Loucy (cell line): ENCODE measurements at regions not wholly inside any gene's neighbourhood (a gene's known extent, or its start where the extent isn't known, plus 50 kb on each side); places are given as distances from the start of the nearest gene placed in this dataset.
A peak's percentile ranks its signal among the peaks of the same experiment; 100 is the strongest.

Experiments used
- H2AFZ ChIP-seq: fragments of 200-600 bp; sonication (generic); 2 replicates; pipeline ENCODE4 v1.6.0; 2016; ENCODE audit warnings: antibody characterized with exemption, mild to moderate bottlenecking, low read length, moderate library complexity
- H3F3A ChIP-seq: fragments of 200-600 bp; 2 replicates; pipeline ENCODE4 v1.6.0; 2016; ENCODE audit warnings: antibody characterized with exemption, low read depth, mild to moderate bottlenecking
- H3K27me3 ChIP-seq: fragments of 200-600 bp; sonication (generic); 2 replicates; pipeline ENCODE4 v1.6.1; 2014; ENCODE audit warnings: low read length, mild to moderate bottlenecking; ENCODE audit not compliant: insufficient read depth, poor library complexity, severe bottlenecking
- H3K36me3 ChIP-seq: fragments of 200-600 bp; sonication (generic); 2 replicates; pipeline ENCODE4 v1.6.1; 2016; ENCODE audit warnings: low read length; ENCODE audit not compliant: insufficient read depth
- H3K4me1 ChIP-seq: fragments of 200-600 bp; sonication (generic); 2 replicates; pipeline ENCODE4 v1.5.1; 2014; ENCODE audit warnings: low read length, mild to moderate bottlenecking; ENCODE audit not compliant: insufficient read depth, poor library complexity, severe bottlenecking
- H3K4me2 ChIP-seq: fragments of 200-600 bp; sonication (generic); 2 replicates; pipeline ENCODE4 v1.6.0; 2014; ENCODE audit warnings: antibody characterized with exemption, low read length, low read depth, mild to moderate bottlenecking; ENCODE audit not compliant: poor library complexity, severe bottlenecking
- H3K4me3 ChIP-seq: fragments of 200-600 bp; sonication (generic); 2 replicates; pipeline ENCODE4 v1.5.1; 2014; ENCODE audit warnings: low read length, mild to moderate bottlenecking, mixed read lengths; ENCODE audit not compliant: poor library complexity, severe bottlenecking
- H3K79me2 ChIP-seq: fragments of 200-600 bp; sonication (generic); 2 replicates; pipeline ENCODE4 v1.6.1; 2014; ENCODE audit warnings: low read length; ENCODE audit not compliant: insufficient read depth
- H3K9ac ChIP-seq: fragments of 200-600 bp; sonication (generic); 2 replicates; pipeline ENCODE4 v1.6.0; 2014; ENCODE audit warnings: mild to moderate bottlenecking, low read depth, low read length, moderate library complexity; ENCODE audit not compliant: poor library complexity, severe bottlenecking
- H3K9me2 ChIP-seq: fragments of 200-600 bp; sonication (generic); replicated peaks from 2 replicates; pipeline ENCODE4 v1.6.1; 2016; ENCODE audit warnings: low read depth, low read length, mixed read lengths
- H3K9me3 ChIP-seq: fragments of 200-600 bp; sonication (generic); 2 replicates; pipeline ENCODE4 v1.6.1; 2014; ENCODE audit warnings: mild to moderate bottlenecking, antibody characterized with exemption, low read length, low read depth; ENCODE audit not compliant: insufficient read depth
- H4K20me1 ChIP-seq: fragments of 200-600 bp; sonication (generic); 2 replicates; pipeline ENCODE4 v1.6.0; 2014; ENCODE audit warnings: antibody characterized with exemption, low read length, mild to moderate bottlenecking; ENCODE audit not compliant: insufficient read depth, poor library complexity, severe bottlenecking
- CTCF ChIP-seq: fragments of 200-600 bp; sonication (generic); conservative IDR thresholded peaks from 2 replicates; pipeline ENCODE4 v1.5.1; 2014; ENCODE audit warnings: mild to moderate bottlenecking, antibody characterized with exemption, low read length
- EZH2phosphoT487 ChIP-seq: fragments of 200-600 bp; IDR thresholded peaks from 2 replicates; pipeline ENCODE4 v1.6.1; 2018; ENCODE audit warnings: antibody characterized with exemption, mild to moderate bottlenecking, moderate library complexity, borderline replicate concordance

GRCh38 chr3:150183678-150184425, 213.2 kb upstream of the PFN2 start:
- H3K36me3 ChIP-seq = no peaks in the 10 kb centered on the region
- no peak for TF ChIP-seq EZH2phosphoT487
- TF ChIP-seq CTCF = peak; percentile 80
- H3K9ac ChIP-seq = peak overlapping the region; percentile 12
- no peaks in the 10 kb centered on the region for H3K4me1 ChIP-seq
- H3F3A ChIP-seq = no peaks in the 10 kb centered on the region
- H2AFZ ChIP-seq = peak overlapping the region; percentile 77
- H3K9me3 ChIP-seq = no peaks in the 10 kb centered on the region
- H3K9me2 ChIP-seq = no peaks in the 10 kb centered on the region
- peak overlapping the region; percentile 55 for H3K4me3 ChIP-seq
- no peaks in the 10 kb centered on the region for H4K20me1 ChIP-seq
- peak overlapping the region; percentile 70 for H3K4me2 ChIP-seq
- no peaks in the 10 kb centered on the region for H3K79me2 ChIP-seq
- H3K27me3 ChIP-seq = no peaks in the 10 kb centered on the region

- no peak for TF ChIP-seq CTCF
- H3K9me2 ChIP-seq = no peaks in the 10 kb centered on the region
- no peaks in the 10 kb centered on the region for H3K79me2 ChIP-seq
- H3F3A ChIP-seq = no peaks in the 10 kb centered on the region
- no peak overlapping the region for H3K4me2 ChIP-seq
- H4K20me1 ChIP-seq = no peaks in the 10 kb centered on the region
- no peak overlapping the region for H2AFZ ChIP-seq
- no peak overlapping the region for H3K4me3 ChIP-seq
- H3K36me3 ChIP-seq = no peaks in the 10 kb centered on the region
- H3K9me3 ChIP-seq = no peaks in the 10 kb centered on the region
- H3K27me3 ChIP-seq = no peaks in the 10 kb centered on the region
- H3K9ac ChIP-seq = no peak overlapping the region
- H3K4me1 ChIP-seq = no peaks in the 10 kb centered on the region
These were observed 209.6 kb upstream of the PFN2 start for GRCh38 chr3:150180334-150180733.

GRCh38 chr3:150179330-150179729, 208.6 kb upstream of the PFN2 start:
- no peak overlapping the region for H3K4me2 ChIP-seq
- H3K9me3 ChIP-seq = no peaks in the 10 kb centered on the region
- no peaks in the 10 kb centered on the region for H3K79me2 ChIP-seq
- no peaks in the 10 kb centered on the region for H3F3A ChIP-seq
- H3K9me2 ChIP-seq = no peaks in the 10 kb centered on the region
- no peaks in the 10 kb centered on the region for H3K27me3 ChIP-seq
- H3K36me3 ChIP-seq = no peaks in the 10 kb centered on the region
- no peaks in the 10 kb centered on the region for H3K4me1 ChIP-seq
- no peaks in the 10 kb centered on the region for H4K20me1 ChIP-seq
- no peak overlapping the region for H2AFZ ChIP-seq
- H3K9ac ChIP-seq = no peak overlapping the region
- no peak for TF ChIP-seq CTCF
- H3K4me3 ChIP-seq = no peak overlapping the region
